NCI-H2029 (cell line): ENCODE measurements at regions not wholly inside any gene's neighbourhood (a gene's known extent, or its start where the extent isn't known, plus 50 kb on each side); places are given as distances from the start of the nearest gene placed in this dataset.

Experiments used
- DNase-seq: peaks from one replicate; lab custom pipeline; 2025; lab: John Stamatoyannopoulos, UW

DNA sequence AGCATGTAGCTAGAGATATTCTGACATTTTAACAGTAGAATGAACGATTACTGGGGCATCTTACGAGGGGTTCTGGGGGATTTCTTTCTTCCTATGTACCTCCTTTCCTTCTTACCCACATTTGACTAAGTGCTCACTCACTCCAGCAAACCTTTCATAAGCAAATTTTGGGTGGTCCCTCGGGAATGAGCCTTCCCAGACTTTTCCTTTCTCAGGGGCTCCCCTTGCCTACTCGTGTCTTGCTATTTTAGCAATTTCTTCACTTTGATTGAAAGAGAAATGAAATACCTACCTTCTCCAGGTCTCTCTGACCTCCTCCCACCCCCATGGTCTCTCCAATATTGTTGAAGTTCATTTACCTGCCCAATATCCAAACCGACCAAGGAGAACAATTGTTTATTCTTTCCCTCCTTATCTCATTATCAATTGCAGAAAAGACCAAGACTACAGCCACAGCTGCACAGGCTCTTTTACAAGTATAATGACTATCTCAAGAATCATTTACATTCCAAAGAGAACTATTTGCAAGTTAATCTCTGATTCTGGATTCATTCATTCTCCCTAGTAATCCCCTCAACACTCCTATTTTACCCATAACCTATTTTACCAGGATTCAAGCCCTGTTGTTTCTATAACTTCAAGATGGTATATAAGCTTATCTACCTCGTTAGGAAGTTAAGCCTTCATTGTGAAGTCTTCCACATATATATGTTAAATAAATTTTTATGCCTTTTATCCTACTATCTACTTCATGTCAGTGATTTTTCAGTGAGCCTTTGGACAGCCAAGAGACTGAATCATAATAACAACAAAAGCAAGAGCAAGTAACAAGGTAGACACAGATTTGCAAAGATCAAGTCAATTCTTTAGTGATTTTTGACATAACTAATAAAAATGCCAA, 480.6 kb downstream of the IPMK start:
- DNase-seq: no peak

DNA sequence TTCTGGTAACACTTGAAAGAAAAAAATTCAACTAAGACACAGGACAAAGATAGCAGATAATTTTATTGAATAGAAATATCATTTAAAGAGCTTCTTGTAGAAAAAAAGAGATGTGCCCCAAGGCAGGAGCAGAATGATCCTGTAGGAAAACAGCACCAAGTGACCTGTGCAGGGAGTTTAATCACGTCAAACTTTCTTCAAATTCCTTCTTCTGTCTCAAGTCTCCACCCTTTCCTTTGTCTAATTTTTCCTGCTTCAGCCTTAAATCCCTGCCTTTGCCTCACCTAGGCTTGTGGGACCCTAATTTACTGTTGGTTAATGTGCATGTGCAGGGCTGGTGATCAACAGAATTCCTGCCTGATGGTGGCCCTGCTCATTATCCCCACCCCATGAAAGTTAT, 481.4 kb downstream of the IPMK start:
- no peak for DNase-seq

DNA sequence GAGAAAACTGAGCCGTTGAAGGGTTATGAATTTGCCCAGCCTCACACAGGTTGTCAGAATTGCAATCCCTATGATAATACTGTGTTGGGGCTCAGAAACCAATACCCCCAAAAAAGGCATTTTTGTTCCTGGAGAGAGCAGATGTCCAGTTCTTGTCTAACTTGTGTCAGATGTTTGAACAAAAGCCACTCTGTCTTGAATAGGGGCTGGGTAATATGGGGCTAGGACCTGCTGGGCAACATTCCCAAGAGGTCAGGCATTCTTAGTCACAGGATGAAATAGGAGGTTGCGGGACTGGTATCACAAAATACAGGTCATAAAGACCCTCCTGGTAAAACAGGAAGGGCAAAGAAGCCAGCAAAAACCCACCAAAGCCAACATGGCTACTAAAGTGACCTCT, 482.1 kb downstream of the IPMK start:
- DNase-seq: no peak

DNA sequence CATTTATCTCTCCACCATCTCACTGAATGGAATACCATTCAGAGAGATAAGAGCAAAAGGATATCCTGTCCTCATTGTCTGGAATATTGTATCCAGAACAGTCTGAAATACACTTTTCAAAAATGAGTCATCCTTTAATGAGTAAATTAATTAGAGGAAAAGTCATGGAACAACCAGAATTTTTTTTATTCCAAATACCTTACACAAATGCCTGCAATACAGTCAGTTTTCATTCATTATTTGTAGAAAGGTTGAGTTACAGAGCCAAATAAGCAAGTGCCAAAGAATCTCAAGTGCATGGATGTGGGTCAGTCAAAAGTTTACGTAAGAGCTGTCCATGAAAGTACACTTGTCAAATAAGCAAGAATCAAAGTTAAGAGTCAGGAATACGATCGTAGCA, 482.6 kb downstream of the IPMK start:
- no peak for DNase-seq

DNA sequence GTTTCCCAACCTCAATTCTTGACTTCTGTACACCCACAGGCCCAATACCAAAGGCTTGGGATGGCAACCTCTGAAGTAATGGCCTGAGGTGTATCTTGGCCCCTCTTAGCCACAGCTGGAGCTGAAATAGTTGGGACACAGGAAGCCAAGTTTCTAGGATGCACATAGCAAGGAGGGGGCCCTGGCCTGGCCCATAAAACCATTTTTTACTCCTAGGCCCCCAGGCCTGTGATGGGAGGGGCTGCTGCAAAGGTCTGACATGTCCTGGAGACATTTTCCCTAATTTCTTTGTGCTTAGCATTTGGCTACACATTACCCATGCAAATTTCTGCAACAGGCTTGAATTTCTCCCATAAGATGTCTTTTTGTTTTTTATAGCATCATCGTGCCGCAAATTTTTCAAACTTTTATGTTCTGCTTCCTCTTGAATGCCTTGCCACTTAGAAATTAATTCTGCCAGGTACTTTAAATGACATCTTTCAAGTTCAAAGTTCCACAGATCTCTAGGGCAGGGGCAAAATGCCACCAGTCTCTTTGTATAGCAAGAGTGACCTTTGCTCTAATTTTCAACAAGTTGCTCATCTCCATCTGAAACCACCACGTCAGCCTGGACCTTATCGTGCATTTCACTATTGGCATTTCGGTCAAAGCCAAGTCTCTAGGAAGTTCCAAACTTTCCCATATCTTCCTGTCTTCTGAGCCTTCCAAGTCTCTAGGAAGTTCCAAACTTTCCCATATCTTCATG, 490.8 kb downstream of the IPMK start:
- DNase-seq: no peak

DNA sequence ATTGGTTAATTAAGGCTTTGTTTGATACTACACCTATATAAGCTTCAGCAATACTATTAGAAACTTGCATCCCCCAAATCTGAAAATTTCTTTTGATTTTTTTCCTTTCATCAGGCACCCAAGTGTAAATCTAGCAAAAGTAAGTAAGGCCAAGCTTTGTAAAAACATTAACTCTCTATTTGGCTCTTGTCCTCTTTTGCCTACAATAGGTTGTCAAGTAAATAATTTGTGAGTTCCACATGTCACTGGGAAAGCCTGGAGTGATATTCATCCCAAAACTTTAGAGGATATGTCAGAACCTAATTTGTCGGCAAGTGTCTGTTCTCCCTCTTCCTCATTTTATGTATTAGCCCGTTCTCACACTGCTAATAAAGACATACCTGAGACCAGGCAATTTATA, 492.4 kb downstream of the IPMK start:
- no peak for DNase-seq

DNA sequence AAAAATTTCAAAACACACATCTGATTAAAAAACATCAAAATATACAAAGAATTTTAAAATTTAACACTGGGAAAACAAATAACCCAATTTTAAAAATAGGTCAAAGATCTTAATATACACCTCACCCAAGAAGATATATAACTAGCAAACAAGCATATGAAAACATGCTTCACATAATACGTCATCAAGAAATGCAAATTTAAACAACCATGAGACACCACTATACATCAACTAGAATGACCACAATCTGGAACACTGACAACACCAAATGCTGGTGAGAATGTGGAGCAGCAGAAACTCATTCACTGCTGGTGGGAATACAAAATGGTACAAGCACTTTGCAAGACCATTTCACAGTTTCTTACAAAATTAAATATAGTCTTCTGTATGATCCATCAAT, 498.4 kb downstream of the IPMK start:
- DNase-seq: no peak

DNA sequence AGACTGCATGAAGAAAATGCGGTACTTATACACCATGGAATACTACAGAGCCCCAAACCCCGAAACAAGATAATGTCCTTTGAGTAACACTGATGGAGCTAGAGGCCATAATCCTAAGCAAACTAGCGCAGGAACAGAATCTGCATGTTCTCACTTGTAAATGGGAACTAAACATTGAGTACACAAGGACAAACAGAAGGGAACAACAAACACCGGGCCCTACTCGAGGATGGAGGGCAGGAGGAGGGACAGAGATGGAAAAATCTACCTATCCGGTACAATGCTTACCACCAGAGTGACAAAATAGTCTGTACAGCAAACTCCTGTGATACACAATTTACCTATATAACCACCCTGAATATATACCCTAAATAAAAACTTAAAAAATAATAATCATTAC, 507.9 kb downstream of the IPMK start:
- DNase-seq: no peak

DNA sequence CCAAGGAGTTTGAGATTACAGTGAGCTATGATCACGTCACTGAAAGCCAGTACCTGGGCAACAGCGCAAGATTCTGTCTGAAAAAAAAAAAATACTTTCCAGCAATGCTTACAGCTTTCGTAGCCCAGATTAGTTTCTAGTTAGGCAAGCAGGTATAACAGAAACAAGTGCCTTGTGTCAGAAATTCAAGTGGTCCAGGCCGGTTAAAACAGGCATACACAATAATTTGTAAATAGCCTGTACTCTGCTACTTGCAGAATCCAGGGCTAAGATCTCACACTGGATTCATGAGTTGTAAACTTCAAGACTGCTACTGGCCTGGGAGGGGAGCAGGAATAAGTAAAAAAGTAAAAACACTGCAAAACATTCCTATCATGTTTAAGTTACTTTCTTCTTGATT, 512.9 kb downstream of the IPMK start:
- no peak for DNase-seq

DNA sequence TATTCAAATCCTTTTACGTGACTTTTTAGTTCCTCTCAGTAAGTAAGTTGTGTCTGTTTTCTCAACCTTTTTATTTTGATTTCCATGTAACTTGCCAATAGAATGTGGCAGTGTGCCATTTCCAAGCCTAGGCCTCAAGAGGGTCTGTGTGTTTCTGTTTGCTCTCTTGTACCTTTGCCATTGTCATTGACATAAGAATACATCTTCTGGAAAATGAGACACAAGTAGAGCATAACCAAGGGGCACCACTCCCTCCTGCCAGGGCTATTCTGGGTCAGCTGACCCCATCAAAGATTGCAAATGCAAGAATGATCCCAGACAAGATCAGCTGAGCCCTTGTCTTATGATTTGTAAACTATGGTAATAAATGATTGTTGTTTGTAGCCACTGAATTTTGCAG, 524.0 kb downstream of the IPMK start:
- DNase-seq: no peak

DNA sequence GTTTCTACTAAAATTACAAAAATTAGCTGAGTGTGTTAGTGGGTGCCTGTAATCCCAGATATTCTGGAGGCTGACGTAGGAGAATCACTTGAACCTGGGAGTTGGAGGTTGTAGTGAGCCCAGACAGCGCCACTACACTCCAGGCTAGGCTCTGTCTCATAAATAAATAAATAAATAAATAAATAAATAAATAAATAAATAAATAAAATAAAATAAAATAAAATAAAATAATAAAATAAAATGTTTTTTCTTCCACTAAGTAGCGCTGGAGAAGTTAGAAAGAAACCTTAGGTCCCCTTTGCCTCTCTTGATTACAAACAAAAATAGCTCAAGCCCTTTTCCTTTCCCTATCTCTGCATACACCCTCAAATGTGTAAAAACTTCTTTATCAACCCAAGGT, 525.9 kb downstream of the IPMK start:
- DNase-seq: no peak

DNA sequence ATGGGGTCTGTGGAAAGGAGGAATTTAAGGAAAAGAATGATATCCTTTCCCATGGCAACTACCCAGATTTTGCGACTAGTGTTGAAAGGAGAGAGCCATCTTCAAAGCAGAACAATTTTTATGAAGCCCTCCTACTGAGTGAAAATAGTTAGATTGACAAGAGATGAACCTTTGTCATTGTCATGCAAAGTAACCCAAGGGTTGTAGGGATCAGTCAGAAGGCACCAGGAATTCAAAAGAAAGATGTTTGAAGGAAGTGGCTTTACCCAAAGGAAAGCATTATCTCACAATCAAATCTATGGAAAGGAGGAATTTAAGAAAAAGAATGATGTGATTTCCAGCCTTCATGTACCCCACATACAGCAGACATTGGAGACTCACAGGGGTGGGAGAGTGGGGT, 544.4 kb downstream of the IPMK start:
- no peak for DNase-seq

DNA sequence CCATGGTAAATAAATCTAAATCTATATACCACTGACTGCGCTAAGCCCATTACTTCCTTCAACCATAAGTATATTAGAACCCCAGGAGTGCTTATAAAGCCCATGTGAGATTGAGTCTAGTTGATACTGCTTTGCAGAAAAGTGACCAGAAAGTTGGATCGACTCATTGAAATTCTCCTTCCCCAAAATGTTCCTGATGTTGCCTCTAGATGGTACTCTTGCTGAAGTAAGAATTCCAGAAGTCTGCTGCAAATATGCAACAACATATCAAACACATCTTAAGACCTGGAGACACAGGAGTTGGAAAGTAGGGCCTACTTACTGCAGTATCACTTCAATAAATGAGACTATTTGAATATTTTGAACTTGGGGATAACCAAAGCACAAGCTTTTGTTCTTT, 550.8 kb downstream of the IPMK start:
- DNase-seq: no peak

DNA sequence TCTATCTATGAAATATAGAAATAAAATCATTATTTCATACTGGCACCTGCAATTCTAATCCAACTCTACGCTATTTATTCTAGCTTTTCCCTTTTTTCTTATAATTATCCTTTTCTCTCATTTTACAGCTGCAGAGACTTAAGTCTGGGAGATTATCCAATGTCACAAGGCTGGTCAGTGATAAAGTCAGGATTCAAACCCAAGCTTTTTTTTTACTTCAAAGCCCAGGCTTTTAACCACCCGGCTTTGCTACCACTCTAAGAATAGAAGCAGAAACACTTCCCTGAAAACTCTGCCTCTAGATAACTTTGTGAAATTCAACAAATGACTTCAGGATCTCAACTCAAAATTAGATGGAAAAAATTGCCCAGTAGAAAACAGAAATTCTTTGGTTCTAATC, 552.5 kb downstream of the IPMK start:
- no peak for DNase-seq

DNA sequence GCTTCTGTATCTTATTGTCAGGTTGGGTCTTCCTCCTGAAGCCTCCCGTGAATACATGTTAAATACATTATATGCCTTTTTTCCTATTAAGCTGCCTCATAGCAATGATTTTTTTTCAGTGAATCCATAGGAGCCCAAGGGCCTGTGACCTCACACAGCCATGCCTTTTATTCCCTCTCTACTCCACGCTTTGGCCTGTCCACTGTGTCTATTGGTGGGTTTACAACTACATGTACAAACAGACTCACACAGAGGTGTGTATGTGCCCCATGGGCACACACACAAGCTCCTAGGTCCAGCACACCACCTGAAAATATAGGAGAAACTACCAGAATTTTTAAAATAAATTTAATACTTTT, 560.4 kb downstream of the IPMK start:
- no peak for DNase-seq

DNA sequence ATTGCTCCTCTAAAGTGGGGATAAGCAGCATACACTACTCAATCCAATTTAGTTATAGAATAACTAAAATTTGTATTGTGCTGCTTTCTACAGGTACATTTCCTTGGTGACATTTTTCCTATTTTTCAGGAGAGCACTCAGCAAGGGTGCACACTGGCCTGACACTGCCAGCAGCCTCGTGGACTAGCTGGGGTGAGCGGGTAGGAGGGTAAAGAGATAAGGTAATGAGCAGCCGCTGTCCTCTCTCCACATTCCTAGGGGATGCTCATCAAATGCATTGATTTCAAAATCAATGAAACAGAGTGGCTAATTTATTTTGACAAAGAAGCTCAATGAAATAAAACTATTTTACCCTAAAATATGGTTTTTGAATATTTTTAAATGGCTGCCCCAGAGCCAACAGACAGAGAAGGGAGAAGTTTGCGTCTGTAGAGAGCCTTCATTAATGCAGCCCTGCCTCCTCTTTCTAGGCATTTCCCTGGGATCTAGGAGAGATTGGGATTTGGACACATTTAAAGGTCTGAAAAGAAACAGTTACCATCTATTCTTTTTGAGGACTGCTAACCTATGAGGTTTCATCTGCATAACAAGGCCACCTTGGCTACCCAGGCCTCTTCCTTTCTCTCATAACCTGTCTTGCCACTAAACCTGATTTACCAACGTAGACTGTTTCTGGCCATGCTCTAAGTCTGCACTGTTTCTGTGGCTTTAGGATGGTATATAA, 561.0 kb downstream of the IPMK start:
- DNase-seq: no peak

DNA sequence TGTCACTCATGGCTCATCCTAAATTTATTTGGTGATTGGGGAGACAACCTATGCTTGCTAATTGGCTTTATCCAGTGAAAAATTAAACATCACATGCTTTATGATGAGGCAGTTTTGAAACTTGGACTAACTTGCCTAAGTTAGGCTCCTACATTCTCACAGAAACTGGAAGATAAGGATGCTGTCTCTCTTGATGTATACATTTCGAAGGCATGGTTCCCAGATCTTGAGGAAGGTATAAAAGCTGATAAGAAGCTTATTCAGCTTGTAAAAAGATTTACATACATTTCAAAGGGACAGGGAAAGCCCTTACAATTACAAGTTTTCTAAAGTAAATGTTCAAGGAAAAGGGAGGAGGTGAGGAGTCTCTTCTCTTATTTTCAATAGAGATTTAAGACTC, 561.7 kb downstream of the IPMK start:
- no peak for DNase-seq

DNA sequence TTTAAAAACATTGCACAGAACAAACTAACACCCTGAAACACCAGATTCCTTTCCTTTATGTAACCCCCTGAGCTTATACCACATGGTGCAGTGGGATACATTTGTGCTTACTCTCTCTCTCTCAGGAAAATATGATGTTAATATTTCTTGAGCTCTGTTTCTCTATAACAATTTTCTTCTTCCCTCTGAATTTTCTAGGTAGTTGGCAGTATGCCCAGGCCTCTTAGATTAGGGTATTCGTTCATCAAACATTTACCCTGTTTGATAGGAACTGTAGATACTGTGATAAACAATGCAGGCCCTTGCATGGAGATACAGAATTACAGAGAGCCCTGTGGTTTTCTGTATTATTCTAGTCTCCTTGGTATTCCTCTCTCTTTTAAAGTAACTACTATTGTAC, 567.8 kb downstream of the IPMK start:
- no peak for DNase-seq

DNA sequence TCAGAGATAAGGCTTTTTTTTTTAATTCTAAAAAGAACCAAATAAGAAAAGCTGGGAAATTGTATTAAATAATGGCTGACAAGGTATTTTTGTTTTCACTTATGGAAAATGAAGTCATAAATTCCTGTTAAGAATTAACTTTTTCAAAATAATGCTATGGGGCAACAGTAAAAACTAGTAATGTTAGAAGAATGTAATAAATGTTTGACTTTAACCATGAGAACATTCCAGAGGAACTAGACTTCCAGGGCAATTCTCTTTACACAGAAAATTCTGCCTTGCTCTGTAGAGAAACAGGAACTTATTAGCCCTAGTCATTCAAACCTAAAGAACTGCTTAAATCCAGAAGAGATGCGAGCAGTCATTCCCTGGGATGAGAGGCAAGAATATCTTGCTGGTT, 571.1 kb downstream of the IPMK start:
- DNase-seq: no peak

DNA sequence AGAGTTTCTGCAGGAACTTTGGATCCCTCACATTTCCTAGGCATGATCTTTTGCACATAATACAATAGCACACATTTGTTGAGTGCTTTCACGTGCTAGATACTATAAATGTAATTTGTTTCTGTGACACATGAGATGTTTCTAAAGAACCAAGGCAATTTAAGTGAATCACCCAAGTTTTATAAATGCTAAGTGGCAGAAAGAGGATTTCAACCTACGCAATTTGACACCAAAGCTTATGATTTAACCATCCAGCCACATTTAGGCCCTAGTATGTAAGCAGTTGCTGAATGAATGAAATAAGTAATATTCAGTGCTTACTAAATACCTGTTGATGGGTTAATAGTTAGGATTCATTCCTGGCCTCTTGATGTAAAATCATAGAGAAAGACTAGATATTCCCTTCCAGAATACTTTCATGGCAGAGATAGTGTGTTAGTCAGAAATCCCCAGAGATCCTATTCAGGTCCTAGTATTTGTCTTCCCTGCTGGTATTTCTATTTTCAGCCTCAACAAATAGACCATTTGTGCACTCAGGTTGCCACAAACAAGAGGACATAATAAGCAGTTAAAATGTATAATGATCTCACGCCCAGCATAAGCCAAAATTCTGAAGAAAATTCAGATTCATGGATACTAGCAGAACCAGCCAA, 572.6 kb downstream of the IPMK start:
- no peak for DNase-seq

DNA sequence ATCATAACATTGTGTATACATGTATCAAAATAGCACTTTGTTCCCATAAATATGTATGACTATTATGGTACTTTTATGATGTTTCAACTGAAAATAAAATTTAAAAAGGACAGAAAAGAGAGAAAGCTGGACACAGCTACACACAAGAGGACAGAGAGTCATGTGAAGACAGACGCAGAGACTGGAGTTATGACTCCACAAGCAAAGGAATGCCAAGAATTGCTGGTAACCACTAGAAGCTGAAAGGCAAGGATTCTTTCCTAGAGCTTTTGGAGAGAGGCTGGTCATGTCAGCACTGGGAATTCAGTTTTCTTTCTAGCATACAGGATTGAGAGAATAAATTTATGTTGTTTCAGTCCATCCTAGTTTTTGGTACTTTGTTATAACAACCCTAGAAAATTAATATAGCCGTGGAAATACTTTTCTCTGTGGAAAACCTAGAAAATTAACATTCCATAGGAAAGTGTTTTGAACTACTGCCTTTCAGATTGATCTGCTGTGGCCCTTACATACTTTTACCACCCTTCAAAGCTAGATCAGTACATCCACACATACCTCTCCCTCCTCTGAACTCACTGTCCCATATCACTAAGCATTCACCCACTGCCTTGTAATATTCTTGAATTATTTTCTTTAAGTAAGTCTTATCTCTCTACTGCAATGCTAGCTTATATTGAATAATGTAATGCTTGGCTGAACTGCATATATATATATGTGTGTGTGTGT, 575.3 kb downstream of the IPMK start:
- DNase-seq: no peak
